T-helper 2 cell (primary cell): ENCODE measurements at regions not wholly inside any gene's neighbourhood (a gene's known extent, or its start where the extent isn't known, plus 50 kb on each side); places are given as distances from the start of the nearest gene placed in this dataset.

Experiments used
- DNase-seq, 5 experiments: peaks; one replicate each; pipeline versions ENCODE4 v3.0.0 to v3.0.0-alpha.2; 2012 to 2022

GRCh38 chr12:90301095-90301494 is 592.5 kb upstream of the ATP2B1 start:
- no peak for DNase-seq

- no peak for DNase-seq
Measured at GRCh38 chr12:90299666-90300065, 591.0 kb upstream of the ATP2B1 start.

GRCh38 chr12:90299121-90299520 is 590.5 kb upstream of the ATP2B1 start:
- peak in 1 of 5 experiments; percentile 69 for DNase-seq

GRCh38 chr12:90298289-90298948 is 589.8 kb upstream of the ATP2B1 start:
- no peak for DNase-seq

- no peak for DNase-seq
Measured at GRCh38 chr12:90295858-90296257, 587.2 kb upstream of the ATP2B1 start.

GRCh38 chr12:90292183-90292582 is 583.5 kb upstream of the ATP2B1 start:
- DNase-seq = peak in 1 of 5 experiments; percentile 34

GRCh38 chr12:90290980-90291975 is 582.6 kb upstream of the ATP2B1 start:
- DNase-seq = no peak

- DNase-seq = no peak
Measured at GRCh38 chr12:90287585-90287984, 578.9 kb upstream of the ATP2B1 start.

- DNase-seq = no peak
Measured at GRCh38 chr12:90281154-90281868, 572.7 kb upstream of the ATP2B1 start.

GRCh38 chr12:90280564-90281058 is 572.0 kb upstream of the ATP2B1 start:
- peak in 1 of 5 experiments; percentile 43 for DNase-seq

- no peak for DNase-seq
Measured at GRCh38 chr12:90280033-90280432, 571.4 kb upstream of the ATP2B1 start.

GRCh38 chr12:90275088-90275487 is 566.5 kb upstream of the ATP2B1 start:
- DNase-seq = no peak

GRCh38 chr12:90274407-90274806 is 565.8 kb upstream of the ATP2B1 start:
- DNase-seq = no peak

- no peak for DNase-seq
Measured at GRCh38 chr12:90268574-90268973, 559.9 kb upstream of the ATP2B1 start.

- DNase-seq = no peak
Measured at GRCh38 chr12:90262251-90262650, 553.6 kb upstream of the ATP2B1 start.

GRCh38 chr12:90261283-90261682 is 552.6 kb upstream of the ATP2B1 start:
- DNase-seq = no peak

- no peak for DNase-seq
Measured at GRCh38 chr12:90260136-90260535, 551.5 kb upstream of the ATP2B1 start.

- no peak for DNase-seq
Measured at GRCh38 chr12:90257927-90258624, 549.4 kb upstream of the ATP2B1 start.

GRCh38 chr12:90254796-90255195 is 546.2 kb upstream of the ATP2B1 start:
- no peak for DNase-seq

GRCh38 chr12:90253674-90254181 is 545.1 kb upstream of the ATP2B1 start:
- peak in 3 of 5 experiments; percentile 3 to 74 (median 19) for DNase-seq

- no peak for DNase-seq
Measured at GRCh38 chr12:90253136-90253535, 544.5 kb upstream of the ATP2B1 start.

- DNase-seq = no peak
Measured at GRCh38 chr12:90250766-90251165, 542.1 kb upstream of the ATP2B1 start.
